ENCODE measurements at regions not wholly inside any gene's neighbourhood (a gene's known extent, or its start where the extent isn't known, plus 50 kb on each side); places are given as distances from the start of the nearest gene placed in this dataset.

- H3K4me1 ChIP-seq = peaks cover 0 to 8% of the 10 kb centered on the region in 2 donors
- WGBS, 2 donors = 81 to 87% methylated on average over 3 of the region's 3 CpGs
- no peak for DNase-seq
- no peak for TF ChIP-seq POLR2A (IDR thresholded peaks at IDR 0.05)
- no peak for TF ChIP-seq CTCF (IDR thresholded peaks at IDR 0.05)
- H3K27ac ChIP-seq = no peak overlapping the region
- H3K36me3 ChIP-seq = no peaks in the 10 kb centered on the region
- intact Hi-C loops (cut with DNase I) = no loop called here
- no peak overlapping the region for H3K4me3 ChIP-seq (replicated peaks in 1 of 3)
- no peaks in the 10 kb centered on the region for H3K27me3 ChIP-seq
- H3K9me3 ChIP-seq = no peaks in the 10 kb centered on the region
These were observed 75.7 kb upstream of the PIK3R1 start for GRCh38 chr5:68139611-68140441.

GRCh38 chr5:68137511-68138140, 77.9 kb upstream of the PIK3R1 start:
- no peaks in the 10 kb centered on the region for H3K36me3 ChIP-seq
- no peak overlapping the region for H3K27ac ChIP-seq
- no peak for DNase-seq
- peaks cover 0 to 8% of the 10 kb centered on the region in 2 donors for H3K4me1 ChIP-seq
- TF ChIP-seq CTCF (IDR thresholded peaks at IDR 0.05) = no peak
- TF ChIP-seq POLR2A (IDR thresholded peaks at IDR 0.05) = no peak
- WGBS, 2 donors = 70 to 77% methylated on average over 2 of the region's 2 CpGs
- intact Hi-C loops (cut with DNase I) = no loop called here
- H3K4me3 ChIP-seq (replicated peaks in 1 of 3) = no peak overlapping the region
- no peaks in the 10 kb centered on the region for H3K27me3 ChIP-seq
- no peaks in the 10 kb centered on the region for H3K9me3 ChIP-seq

GRCh38 chr5:68134669-68135313, 80.8 kb upstream of the PIK3R1 start:
- 89 to 90% methylated on average over 5 of the region's 5 CpGs for WGBS, 2 donors
- intact Hi-C loops (cut with DNase I) = no loop called here
- TF ChIP-seq POLR2A (IDR thresholded peaks at IDR 0.05) = no peak
- TF ChIP-seq CTCF (IDR thresholded peaks at IDR 0.05) = no peak

GRCh38 chr5:68134033-68134668, 81.4 kb upstream of the PIK3R1 start:
- TF ChIP-seq POLR2A (IDR thresholded peaks at IDR 0.05) = no peak
- no peak for TF ChIP-seq CTCF (IDR thresholded peaks at IDR 0.05)
- intact Hi-C loops (cut with DNase I) = no loop called here
- Histone ChIP-seq H3K27ac (no peak overlapping the region), H3K36me3 (no peaks in the 10 kb centered on the region), H3K9me3 (no peaks in the 10 kb centered on the region), H3K4me1 (no peaks in the 10 kb centered on the region), H3K4me3 (replicated peaks in 1 of 3) (no peak overlapping the region), H3K27me3 (no peaks in the 10 kb centered on the region)
- 73 to 79% methylated on average over 10 of the region's 10 CpGs for WGBS, 2 donors
- DNase-seq = no peak

More at GRCh38 chr5:68134669-68135313, 80.8 kb upstream of the PIK3R1 start:
- no peak overlapping the region for H3K27ac ChIP-seq
- no peaks in the 10 kb centered on the region for H3K36me3 ChIP-seq
- H3K9me3 ChIP-seq = no peaks in the 10 kb centered on the region
- no peaks in the 10 kb centered on the region for H3K4me1 ChIP-seq
- H3K4me3 ChIP-seq (replicated peaks in 1 of 3) = no peak overlapping the region
- no peaks in the 10 kb centered on the region for H3K27me3 ChIP-seq
- DNase-seq = no peak
